HT-29 (cell line): ENCODE measurements at regions not wholly inside any gene's neighbourhood (a gene's known extent, or its start where the extent isn't known, plus 50 kb on each side); places are given as distances from the start of the nearest gene placed in this dataset.
A peak's percentile ranks its signal among the peaks of the same experiment; 100 is the strongest.

Source experiments
- DNase-seq: peaks from one replicate; pipeline ENCODE4 v3.0.0-alpha.2; 2015; ENCODE audit warnings: low spot score

DNA sequence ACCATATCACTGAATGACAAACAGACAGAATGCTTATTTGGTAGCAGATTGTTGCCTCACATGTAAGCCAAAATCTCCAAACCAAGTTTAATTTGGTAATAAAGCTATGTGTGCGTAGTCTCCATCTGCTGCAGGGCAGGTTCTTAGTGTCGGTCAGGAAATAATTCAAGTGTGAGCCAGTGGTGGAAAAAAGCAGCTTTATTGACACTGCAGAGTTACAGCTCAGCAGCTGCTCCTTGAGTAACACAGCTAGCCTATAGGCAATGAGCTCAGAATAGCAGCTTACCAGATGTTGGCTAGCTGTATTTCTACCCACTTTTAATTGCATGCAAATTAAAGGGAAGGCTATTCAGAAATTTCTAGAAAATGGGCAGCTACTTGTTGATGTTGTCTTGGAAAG is 757.8 kb upstream of the HS3ST1 start:
- DNase-seq, result no peak

DNA sequence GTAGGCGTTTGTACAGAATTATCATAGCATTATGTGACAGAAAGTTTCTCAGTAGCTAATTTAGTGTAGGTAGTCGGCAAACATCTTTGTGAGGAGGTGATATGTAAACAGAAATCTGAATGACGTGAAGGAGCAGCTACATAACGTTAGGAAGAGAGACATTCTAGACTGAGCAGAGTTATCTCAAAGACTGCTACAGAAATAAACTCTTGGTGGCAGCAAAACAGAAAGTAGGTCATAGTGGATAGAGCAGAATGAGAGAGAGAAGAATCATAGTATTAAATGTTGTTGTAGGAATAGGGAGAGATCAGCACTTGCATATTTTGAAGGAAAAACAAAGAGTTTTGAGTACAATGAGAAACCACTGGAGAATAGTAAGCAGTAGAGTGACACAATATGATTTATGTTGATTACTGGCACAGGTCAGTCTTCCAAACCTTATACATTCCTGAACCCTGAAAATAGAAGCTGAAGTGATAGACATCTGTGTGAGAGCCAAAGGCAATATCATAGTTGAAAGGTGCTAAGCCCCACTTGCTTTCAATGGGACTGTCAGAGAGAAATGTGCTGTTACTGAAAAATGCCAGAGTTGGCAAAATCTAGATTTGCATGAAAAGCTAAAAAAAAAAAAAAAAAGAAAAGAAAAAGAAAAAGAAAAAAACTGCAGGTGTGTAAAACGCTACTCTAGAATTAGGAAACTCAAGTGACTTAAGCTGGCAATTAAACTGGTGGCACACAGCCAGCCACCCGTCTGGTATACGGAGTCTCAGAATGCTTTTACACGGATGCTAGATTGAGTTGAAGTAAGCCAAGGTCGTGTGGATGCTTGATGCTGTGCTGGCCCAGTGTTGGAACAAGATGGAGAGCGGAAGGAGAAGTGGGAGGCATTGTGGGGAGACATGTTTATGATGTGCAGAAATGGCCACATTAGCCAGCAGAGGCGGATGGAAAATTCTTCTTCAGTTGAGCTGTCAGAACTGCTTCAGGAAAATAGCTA is 750.2 kb upstream of the HS3ST1 start:
- no peak for DNase-seq

DNA sequence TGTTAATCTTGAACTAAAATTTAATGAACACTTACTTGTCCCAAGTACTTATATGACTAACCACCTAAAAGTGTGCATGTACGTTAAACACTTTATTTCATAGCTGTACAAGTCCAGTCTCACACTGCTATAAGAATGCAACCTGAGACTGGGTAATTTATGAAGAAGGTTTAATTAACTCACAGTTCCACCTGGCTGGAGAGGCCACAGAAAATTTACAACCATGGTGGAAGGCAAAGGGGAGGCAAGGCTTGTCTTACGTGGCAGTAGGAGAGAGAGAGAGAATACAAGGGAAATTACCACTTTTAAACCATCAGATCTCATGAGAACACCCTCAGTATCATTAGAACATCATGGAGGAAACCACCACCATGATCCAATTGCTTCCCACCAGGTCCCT is 748.7 kb upstream of the HS3ST1 start:
- no peak for DNase-seq

DNA sequence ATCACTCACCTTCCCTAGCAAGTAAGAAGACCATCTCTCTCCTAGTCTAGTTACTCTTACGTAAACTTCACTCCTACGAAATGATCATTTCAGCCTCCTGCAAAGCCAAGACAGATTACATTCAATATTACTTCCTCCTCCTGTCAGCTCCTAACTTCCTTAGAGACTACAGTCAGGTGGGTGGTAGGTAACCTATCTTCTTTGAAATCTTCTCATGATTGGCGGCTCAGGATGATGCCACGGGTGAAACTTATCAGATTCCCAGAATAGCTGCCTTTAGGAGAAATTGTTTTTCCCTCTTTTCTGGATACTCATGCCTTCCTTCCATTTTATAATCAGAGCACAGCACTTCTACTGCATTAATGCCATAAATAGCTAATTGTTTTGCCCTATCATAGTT is 744.8 kb upstream of the HS3ST1 start:
- no peak for DNase-seq

DNA sequence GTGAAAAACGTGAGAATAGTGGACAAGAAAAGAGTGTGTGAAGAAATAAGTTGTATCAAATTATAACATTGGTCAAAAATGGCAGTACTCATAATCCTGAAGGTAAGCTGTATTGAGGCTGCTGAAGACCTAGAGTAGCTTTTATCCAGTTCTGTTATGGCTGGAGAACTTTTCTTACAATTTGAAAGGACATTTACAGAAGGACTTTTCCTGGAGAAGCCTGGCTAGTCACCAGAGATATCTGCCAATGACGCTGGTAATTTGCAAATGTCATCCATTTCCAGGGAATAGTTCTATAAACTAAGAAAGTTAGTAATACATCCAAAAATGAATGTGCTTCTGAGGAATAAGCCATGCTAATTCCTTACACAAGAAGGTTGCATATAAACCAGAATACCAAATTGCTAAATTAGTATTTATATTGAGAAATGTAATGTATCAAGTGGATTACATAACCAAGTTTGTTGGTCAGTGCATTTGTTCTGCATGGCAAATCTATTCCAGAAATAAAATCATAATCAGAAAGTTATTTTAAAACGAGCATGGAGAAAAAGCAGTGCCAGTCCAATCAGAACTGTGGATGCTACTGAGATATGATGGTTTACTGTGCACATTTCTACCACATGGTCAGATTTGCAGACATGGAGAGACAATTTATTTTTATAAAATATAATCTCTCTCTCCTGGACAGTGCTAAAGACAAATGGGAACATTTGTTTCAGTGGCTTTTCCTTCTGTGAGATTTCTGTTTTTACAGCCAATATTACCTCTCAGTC is 743.7 kb upstream of the HS3ST1 start:
- no peak for DNase-seq

DNA sequence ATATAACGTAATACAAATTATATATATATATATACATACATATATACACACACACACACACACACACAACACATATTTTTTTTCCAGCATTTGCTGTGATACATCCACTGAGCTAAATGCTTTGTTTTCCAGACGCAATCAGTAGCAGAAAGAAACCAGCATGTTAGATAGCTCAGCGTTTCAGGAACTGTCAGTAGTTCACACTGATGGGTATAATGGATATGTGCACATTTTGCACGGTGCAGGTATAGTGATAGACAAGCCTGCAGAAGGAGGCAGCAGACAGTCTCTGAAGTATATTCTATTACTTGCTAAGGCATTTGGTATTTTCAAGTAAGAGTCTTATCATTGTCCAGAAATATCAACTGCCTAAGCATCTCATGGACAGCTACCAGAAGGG is 741.6 kb upstream of the HS3ST1 start:
- no peak for DNase-seq

DNA sequence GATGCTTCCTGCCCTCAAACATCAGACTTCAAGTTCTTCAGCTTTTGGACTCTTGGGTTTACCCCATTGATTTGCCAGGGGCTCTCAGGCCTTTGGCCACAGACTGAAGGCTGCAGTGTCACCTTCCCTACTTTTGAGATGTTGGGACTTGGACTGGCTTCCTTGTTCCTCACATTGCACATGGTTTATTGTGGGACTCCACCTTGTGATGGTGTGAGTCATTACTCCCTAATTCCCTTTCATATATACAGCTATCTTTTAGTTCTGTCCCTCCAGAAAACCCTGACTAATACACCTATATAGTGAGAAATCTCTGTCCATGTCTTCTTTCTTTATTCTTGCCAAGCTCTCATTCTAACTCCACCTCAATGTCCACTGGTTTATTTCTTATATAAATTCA is 736.9 kb upstream of the HS3ST1 start:
- peak; percentile 15 for DNase-seq

DNA sequence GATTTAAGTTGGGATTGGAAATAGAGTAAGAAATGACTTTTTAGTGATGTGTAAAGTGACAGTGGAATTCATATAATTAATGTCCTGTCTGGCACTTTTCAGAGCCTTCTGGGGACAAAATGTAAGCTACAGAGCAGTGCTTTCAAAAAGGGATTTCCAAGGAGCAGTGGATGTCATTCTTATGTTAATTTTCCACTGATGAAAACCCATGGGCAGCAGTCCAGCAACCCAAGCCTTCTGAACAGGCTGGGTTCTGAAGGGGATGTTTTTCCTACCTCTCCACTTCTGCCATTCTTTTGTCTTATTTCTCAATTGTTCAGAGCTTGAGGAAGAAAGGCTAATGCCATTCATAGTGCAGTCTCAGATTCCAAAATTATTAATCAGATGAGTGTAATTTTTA is 717.6 kb upstream of the HS3ST1 start:
- DNase-seq, result no peak

DNA sequence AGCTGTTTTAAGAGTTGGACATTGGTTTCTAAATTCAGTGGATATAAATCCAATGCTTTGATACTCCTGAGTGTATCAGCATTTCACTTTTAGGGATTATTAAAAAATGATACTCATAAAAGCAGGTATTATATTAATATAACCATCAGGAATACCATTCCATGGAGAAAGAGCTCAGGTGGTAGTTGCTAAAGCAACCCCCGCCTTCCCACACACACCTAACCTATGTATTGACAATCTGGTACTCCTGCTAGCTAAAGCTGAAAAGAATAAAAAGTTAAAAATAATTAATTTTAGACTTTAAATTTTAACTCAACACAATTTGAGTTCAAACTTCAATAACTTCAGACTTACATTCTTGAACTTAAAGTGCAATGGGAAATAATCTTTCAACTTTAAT is 717.1 kb upstream of the HS3ST1 start:
- no peak for DNase-seq

DNA sequence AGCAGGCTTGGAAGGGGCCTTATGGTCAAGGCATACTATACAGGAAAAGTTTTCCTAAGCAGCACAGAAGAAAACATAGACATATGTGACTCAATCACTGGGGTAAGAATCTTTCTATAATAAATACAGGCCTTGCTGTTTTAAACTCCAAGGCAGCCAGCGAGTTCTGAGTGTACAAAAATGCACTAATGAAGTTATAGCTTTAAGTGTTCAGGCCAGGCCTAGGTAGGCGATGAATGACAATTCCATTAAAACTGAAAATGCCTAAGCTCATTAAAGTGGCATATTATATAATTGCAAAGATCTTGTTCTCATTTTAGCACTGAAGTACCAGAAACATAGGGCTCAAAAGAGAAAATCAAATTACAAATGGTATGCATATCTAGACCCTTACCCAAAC is 716.4 kb upstream of the HS3ST1 start:
- DNase-seq, result no peak

DNA sequence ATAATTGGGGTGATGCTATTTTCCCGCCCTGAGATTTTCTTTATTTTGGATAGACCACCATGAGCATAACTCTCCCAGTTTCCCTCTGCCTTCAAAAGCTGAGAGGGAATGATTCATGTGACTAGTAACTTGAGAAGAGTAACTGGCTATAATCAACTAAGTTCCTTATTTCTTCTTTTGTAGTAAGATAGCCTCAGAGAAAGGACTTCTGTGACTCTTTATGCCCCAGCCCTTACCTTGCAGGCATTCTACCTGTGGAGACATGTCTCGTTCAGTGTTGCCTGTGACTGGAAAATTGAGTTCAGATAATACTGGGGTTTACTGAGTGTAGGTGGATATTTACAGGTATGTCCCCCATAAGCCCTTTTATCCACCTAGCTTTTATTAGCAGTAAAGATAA is 715.4 kb upstream of the HS3ST1 start:
- no peak for DNase-seq

DNA sequence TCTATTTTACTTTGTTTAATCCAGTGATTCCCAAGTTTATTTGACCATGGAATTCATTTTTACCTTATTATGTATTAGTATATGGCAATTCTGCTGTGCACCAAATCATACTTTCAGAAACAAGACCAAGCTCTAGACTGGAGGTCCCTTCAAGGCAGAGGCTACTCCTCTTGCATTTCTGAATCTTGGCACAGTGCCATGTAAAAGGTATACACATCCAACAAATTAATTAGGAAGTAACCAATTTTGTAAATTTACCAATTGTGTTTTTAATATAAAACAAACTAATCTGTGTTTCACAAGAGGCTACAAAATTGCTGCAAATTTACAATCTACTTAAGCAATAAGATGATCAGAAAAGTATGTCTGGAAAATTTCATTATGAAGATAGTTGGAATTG is 712.2 kb upstream of the HS3ST1 start:
- DNase-seq, result no peak

DNA sequence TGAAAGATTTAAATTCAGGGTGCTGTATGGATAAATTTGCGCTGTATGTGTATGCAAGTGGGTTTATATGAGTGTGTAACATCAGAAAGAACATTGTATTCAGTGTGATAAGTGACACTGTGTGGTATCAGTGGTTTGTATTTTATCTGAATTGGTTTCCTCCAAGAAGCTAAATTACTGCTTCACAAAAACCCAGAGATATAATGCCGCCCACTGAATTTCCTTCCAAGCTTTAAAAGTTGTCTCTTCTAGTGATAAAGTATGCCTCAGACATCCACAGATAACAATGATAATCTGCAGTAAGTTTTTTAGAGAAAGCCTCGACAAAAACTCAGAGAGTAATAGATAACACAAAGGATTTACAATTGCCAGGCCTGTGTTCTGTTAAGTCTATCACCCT is 710.6 kb upstream of the HS3ST1 start:
- no peak for DNase-seq

DNA sequence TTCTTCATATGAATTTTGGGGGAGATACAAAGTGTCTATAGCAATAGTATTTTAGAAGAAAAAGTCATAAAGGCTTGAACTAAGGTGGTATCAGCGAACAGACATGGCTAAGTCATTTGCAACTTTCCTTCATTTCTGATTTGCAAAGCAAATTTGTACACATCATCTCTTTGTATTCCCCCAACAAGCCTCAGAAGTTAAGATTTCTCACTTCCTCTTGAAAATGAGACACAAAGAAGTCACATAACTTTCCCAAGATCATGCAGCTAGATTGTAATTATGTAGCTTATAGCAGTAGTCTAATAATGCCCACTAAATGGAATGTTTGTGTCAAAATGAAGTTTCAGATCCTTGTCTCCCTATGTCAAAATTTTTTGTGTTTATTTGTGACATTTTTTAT is 709.8 kb upstream of the HS3ST1 start:
- no peak for DNase-seq

DNA sequence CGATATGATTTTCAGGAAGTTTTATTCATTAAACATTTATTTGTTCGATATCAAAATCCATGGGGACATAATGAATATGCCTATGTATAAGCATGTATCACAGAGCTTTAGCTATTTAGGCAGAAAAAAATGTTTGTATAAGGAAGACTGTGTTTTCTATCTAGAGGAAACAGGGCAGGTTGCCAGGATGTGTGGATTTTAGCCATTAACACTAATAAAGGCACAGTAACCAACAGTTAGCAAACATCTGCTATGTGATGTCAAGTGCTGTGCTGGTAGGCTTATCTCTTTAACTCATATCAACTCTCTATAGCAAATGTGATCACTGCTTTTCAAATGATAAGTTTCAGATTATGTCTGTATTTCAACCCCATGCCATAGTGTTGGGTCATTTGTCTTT is 708.9 kb upstream of the HS3ST1 start:
- DNase-seq, result no peak

DNA sequence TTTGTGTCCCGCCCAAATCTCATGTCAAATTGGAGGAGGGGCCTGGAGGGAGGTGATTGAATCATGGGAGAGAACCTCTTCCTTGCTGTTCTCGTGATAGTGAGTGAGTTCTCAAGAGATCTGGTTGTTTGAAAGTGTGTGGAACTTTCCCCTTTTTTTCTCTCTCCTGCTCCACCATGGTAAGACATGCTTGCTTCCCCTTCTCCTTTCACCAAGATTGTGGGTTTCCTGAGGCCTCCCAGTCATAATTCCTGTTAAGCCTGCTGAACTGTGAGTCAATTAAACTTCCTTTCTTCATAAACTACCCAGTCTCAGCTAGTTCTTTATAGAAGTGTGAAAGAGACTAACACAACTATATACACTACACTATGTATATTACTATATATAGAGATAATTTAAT is 697.8 kb upstream of the HS3ST1 start:
- no peak for DNase-seq

DNA sequence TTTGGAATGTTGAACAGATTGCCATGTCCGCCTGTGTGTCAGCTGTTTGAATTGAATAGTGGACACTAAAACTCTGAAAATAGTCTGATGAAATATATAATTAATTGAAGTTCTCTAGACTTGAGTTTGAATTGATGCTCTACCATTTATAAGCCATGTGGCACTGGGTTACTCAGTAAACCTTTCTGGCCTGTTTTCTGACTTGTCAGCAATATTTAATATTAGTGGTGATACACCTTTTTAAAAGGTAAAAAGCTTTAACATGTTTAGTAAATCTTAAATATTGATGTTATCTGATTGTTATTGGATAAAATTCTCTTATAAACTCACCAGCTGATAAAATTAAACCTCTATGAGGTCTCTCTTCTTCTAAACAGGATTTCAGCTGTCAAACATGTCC is 695.4 kb upstream of the HS3ST1 start:
- DNase-seq, result no peak

DNA sequence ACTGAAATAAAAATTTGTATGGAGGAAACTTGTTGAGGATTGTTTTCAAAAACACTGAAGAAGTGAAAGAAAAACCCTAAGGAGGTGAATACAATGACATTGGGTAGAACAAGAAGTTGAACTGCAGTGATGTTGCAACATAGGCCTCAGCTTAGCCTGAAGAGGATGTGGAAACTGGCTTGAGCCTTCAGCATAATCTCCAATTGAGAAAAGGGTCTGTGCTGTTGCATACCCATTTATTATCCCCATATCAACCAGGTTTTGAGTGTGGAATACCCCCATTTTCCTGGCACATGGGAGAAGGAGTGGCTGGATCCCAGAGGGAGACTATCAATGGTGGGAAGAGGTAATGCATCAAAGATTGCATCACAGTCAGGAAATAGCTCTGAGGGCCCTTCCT is 695.0 kb upstream of the HS3ST1 start:
- no peak for DNase-seq

DNA sequence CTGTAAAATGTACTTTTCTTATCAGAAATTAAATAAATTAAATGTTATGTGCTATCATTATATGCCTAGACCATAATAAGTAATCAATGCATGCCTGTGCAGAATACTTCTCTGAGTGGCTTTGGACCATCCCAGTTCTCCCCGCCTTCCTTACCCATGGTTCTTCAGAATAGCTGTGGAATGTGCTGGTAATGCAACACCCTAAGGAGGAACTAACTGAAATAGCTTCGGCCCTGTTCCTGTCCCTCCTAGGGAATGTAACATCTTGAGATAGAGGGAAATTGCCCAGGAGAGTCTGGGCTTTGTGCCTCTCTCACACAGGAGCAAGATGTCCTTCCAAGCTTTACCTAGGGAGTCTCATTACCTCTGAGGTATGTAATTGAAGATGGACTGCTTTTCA is 693.6 kb upstream of the HS3ST1 start:
- no peak for DNase-seq

DNA sequence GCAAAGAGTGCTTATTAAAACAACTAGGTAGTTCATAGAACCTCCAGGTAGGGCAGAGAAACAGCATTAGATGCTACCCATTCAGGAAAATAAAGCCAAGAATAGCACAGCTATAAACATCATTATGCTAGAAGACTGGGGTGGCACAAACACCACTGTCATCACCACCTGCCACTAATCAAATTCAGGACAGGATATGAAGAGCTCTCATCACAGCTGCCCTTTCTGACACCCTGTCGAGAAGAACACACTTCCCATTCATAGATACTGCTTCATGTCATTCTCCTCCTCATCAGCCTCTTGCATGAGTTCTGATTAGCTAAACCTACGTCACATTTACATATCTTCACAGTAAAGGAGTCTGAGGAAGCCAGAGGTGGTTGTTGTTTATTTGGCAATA is 692.3 kb upstream of the HS3ST1 start:
- no peak for DNase-seq

DNA sequence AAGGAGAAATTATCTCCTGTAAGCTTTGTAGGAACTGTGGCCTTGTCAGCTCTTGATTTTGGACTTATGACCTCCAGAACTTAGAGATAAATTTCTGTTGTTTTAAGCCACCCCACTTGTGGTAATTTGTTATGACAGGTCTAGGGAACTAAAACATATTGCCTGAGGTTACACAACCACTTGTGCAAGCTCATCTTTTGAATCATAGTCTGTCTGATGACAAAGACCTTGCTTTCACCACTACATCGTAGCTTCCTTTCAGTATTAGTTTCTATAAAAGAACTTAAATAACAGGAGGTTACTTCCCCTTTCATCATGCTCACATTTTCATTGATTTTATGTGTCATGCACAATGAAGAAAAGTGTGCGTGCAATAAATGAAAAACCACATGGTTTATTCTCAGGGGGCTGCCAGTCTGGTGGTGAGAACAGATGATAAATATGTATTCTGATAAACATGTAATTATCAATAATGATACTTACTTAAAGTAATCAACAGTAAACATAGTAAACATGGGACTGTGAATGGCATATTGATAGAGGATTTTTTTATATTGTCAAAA is 690.0 kb upstream of the HS3ST1 start:
- DNase-seq, result no peak

DNA sequence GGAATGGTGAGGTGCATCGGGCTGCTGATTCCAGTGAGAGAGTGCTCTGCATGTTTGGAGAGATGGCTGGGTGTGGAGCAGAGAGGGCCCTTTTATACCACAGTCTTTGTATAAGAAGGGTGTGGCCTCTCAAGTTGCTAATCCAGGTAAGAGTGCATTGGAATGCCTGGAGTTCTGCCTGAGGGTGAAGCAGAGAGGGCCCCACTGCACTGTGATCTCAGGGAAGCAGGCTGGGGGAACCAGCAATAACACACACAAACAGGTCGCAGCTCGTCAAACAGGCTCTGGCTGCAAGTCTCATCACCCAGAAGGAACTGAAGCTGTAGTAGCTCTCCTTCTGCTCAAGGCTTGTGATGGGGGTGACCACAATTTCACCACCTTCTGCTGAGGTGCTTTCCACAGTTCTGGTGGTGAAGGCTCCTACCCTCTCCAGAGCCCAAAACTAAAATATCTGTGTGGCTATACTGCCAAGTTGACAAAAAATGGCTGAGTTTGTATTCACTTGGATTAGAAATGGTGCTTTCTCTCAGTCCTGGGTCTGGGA is 687.4 kb upstream of the HS3ST1 start:
- DNase-seq, result no peak
